Stimulated activated CD8-positive, alpha-beta memory T cell treated with anti-CD3 and anti-CD28 coated beads, Interleukin-4, amount 100 ng/mL, for 48 hours (primary cell): ENCODE measurements at regions not wholly inside any gene's neighbourhood (a gene's known extent, or its start where the extent isn't known, plus 50 kb on each side); places are given as distances from the start of the nearest gene placed in this dataset.
"Not testable (repeated sequence)": the region's sequence is repeated elsewhere in the genome, so short reads cannot be mapped to it uniquely, and the experiment has no call there.

ENCODE experiments used
- DNase-seq: peaks from one replicate; pipeline ENCODE4 v3.0.0-alpha.2; 2020

DNA sequence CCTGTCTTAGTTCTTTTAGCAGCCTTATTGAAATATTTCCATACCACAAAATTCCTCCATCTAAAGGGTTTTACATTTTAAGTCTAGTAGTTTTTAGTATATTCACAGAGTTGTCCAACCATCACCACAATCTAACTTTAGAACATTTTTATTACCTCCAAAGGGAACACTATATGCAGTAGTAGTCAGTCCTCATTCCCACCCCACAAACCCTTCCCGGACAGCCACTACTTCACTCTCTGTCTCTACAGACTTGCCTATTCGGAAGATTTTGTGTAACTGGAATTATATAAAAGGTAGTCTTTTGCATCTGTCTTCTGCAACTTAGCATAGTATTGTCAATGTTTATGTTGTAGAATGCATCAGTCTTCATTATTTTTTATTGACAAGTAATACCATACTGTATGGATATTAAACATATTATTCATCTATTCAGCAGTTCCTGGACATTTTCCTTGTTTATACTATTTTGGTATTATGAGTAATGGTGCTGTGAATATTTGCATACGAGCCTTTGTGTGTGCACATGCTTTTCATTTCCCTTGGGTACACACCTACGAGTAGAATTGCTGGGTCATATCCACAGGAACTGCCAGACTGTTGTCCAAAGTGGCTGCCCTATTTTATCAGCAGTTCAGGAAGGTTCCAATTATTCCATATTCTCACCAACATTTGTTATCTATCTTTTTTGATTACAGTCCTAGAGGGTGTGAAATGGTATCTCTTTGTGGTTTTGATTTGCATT lies 60.9 kb upstream of the LANCL2 start:
- no peak for DNase-seq

DNA sequence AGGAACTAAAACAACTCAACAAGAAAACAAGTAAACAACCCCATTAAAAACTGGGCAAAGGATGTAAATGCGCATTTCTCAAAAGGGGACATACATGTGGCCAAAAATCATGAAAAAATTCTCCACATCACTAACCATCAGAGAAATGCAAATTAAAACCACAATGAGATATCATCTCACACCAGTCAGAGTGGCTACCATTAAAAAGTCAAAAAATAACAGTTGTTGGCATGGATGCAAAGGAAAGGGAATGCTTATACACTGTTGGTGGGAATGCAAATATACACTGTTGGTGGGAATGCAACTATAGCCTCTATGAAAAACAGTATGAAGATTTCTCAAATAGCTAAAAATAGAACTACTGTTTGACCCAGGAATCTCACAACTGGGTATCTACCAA lies 60.0 kb upstream of the LANCL2 start:
- no peak for DNase-seq

DNA sequence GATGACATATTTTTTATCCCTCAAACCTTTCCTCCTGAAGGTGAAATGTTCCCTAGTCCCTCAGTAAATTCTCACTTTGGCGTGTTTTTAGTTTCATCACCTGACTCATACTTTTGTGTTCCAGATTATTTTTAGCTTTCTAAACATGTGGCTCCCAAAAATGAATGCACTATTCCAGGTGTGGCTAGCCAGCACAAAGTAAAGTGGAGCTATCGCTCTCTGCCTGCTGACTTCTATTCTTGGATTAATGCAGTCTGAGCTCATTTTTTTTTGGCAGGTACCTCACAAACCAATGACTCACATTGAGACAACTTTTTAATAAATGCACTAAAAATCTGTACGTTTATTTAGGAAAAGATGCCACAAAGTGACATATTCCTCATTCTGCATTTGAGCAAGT lies 58.8 kb upstream of the LANCL2 start:
- DNase-seq, result no peak

DNA sequence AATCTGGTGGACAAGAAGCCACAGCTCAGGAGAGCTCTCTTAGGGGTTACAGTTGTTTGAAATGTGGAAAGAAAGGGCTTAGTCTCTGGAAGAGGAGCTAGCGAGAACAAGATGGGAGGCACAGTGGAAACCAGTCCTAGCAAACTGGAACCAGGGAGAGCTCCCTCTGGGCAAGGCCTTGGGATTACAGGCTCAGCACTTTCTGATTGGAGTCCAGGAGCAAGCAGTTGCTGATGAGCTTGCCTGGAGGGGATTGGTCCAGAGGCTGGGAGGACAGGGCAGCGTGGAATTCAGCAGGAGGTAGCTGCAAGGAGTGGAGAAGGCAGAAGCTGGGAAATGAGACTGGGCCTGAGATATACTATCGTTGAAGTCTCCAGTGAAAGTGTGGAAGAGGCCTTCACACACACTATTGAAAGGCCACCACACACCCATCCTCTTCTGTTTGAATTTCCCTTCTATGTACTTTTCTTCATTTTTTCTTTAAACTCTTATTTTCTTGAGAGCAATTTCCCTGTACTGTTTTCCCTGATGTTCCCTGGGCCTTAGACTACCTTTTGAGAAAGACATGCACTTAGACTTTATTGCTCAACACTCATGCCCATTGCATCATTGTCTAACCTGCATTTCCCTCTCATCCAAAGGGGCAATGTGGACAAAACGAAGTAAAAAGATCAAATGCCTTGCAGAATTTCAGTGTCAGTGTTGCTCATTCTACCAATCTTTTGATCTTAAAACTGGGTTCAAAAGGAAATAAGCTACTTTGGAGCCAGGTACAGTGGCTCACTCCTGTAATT lies 57.8 kb upstream of the LANCL2 start:
- DNase-seq, result no peak

DNA sequence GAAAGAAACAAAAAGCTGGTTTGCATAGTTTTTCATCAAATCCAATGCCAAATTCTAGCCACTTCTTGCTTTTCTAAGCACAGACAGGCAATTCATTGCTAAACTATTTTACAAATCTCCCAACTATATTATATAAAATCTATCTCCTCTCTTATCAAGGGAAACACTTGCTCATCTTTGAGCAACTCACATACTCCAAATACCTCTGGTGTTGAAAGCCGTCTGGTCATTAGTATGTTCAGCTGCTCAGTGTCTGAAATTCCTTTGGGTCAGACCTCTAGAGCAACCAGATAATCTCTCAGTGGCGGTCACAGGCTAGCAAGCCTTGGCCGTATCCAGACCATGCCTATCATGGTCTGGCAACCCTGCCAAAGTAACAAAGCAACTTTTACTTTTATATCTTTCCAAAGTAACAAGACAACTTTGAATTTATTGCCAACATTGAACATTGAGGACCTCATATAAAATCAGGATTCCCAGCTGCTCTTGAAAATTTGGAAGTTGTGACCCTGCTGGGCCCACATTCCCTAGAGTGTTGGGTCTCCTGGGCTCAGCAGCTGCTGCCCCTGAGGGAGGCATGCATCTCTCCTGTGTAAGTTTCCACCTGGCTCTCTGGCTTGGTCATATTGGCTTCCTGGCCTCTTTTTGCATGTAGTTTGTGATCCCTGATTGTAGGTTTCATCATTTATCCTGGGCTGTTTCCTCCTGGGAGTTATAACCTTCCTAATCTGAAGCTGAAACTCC lies 56.8 kb upstream of the LANCL2 start:
- no peak for DNase-seq

DNA sequence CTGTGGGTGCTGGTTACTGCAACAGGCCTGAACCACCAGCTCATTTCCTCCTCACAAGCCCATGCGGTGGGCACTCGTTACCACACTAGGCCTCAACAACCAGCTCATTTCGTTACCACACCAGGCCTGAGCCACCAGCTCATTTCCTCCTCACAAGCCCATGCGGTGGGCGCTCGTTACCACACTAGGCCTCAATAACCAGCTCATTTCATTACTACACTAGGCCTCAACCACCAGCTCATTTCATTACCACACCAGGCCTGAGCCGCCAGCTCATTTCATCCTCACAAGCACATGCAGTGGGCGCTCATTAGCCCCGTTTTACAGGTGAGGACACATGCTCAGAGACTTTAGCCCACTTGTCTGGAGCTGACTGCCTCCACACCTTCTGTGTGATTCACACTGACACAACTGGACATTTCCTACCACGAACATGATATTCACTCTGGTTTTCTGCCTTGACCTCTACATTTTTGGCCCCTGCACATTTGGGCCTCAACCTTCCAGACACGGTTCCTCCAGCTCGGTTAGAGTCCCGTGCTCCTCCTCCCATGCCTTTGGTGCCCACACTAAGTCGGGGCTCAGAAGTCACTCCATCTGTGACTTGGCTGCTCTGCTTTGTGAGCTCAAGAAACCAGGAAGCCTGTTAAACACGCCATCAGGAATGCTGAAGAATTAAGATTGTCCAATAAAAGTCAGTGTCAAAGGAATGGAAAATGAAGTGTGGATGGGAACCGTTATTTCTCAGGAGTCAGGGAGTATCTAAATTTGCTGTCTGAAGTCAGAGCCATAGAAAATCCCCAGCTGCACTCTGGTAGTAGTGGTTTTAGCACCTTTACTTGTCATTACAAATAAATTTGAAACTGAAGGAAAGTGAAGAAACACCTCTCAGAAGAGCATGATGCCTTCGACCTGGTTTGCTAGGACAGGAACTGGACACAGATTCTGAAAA lies 55.8 kb upstream of the LANCL2 start:
- DNase-seq, result peak; percentile 86

DNA sequence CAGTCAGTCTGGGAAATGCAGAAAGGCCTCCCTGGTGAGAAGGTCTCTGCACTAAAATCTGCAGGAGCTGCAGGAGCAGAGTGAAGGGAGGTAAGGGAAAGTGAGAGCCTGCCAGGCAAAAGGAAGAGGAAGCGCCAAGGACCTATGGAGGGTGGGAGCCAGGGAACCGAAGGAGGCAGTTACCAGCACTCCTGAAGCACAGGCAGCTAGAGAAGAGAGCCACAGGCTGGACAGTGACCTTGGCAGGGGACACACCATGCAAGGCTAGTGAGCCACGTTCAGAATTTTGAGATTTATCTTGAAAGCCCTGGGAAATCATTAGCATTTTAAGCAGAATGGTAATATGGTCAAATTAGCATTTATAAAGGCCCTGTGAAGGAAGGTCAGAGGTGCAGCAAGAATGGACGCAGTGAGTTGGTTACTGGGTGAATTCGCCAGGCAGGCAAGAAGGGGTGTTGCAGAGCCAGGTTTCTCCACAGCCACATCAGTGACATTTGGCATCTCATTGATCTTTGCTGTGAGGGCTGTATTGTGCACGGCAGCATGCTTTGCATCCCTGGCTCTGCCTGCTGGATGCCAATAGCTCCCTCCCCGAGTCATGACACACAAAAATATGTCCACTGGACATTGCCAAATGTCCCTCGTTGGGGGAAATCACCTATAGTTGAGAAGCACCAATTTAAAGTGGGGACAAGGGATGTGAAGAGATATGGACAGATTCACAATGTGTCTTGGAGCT lies 54.7 kb upstream of the LANCL2 start:
- DNase-seq, result no peak

DNA sequence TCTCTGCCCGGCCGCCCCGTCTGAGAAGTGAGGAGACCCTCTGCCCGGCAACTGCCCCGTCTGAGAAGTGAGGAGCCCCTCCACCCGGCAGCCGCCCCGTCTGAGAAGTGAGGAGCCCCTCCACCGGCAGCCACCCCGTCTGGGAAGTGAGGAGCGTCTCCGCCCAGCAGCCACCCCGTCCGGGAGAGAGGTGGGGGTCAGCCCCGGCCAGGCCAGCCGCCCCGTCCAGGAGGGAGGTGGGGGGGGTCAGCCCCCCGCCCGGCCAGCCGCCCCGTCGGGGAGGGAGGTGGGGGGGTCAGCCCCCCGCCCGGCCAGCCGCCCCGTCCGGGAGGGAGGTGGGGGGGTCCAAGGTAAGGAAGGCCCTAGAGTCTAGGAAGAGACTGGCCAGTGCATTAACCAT lies 53.2 kb upstream of the LANCL2 start:
- not testable (repeated sequence) for DNase-seq

DNA sequence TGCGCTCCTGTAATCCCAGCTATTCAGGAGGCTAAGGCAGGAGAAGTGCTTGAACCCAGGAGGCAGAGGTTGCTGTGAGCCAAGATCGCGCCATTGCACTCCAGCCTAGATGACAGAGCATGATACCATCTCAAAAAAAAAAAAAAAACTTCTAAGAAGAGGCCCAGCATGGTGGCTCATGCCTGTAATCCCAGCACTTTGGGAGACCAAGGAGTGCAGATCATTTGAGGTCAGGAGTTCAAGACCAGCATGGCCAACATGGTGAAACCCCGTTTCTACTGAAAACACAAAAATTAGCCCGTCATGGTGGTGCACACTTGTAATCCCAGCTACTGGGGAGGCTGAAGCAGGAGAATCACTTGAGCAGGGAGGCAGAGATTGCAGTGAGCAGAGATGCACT lies 51.5 kb upstream of the LANCL2 start:
- not testable (repeated sequence) for DNase-seq

DNA sequence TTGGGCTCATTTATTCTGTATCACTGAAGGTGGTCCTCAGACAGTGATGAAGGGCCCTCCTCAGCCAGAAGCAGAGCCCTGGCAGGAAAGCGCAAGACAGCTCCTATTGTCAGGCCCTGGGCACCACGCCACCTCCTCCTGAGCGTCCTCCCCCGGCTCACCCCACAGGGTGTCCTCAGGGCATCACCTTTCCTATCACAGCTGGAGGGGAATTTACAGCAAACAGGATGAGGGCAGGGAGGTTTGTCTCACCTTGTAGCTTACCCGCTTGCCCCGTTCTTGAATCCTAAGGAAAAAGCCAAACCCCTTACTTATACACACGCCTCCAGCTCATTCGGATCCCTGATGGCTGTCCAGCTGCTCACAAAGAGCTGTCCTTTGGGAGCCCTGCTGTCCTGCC lies 50.2 kb upstream of the LANCL2 start:
- no peak for DNase-seq
